ENCODE measurements at regions not wholly inside any gene's neighbourhood (a gene's known extent, or its start where the extent isn't known, plus 50 kb on each side); places are given as distances from the start of the nearest gene placed in this dataset.

DNA sequence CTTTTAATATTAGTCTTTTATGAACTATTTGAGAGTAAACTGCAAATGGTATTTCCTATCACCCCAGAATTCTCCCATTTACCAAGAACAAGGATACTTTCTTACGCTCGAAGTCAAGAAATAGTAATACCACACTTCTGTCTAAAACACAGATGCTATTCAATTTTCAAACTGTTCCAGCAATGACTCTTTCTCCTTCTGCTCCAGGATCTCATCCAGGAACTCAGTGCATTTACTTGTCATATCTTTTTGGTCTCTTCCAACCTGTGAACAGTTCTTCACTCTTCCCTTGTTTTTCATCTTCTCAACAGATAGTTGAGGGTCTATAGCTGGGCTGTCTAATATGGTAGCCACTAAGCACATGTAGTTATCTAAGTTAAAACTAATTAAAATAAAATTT, 87.1 kb upstream of the GAP43 start:
- no peaks in the 10 kb centered on the region for H3K36me3 ChIP-seq (ENCODE audit: control insufficient read depth, insufficient read depth, low read length)

DNA sequence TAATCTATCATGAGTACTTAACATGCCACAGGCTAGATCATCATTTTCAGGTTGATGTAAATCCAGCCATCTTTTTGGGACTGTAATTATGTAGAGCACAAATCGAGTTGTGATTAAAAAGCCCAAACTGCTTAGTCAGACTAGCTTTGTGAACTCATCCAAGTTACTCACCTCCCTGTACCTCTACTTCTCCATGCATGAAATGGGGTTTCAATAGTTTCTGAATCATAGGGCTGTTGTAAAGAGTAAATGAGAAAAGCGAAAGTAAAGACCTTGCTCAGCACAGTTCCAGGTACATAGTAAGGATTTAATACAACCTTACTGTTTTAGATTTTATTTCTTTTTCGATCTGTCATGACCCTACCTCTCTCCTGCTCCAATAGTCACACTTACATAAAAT, 85.6 kb upstream of the GAP43 start:
- no peaks in the 10 kb centered on the region for H3K79me2 ChIP-seq
- no peaks in the 10 kb centered on the region for H3K36me3 ChIP-seq (ENCODE audit: control insufficient read depth, insufficient read depth, low read length)
- H3K4me1 ChIP-seq = no peaks in the 10 kb centered on the region
- H3K27me3 ChIP-seq (ENCODE audit: control insufficient read depth, insufficient read depth, low read length) = no peaks in the 10 kb centered on the region
- no peak overlapping the region for H3K4me2 ChIP-seq (ENCODE audit: low read length)
- no peak overlapping the region for H3K4me3 ChIP-seq (ENCODE audit: low read depth, low read length)
- no peaks in the 10 kb centered on the region for H3K9me3 ChIP-seq (ENCODE audit: control insufficient read depth, low read length)
- no peak overlapping the region for H3K9ac ChIP-seq
- H3K27ac ChIP-seq = no peak overlapping the region
- TF ChIP-seq, protein P1, sequence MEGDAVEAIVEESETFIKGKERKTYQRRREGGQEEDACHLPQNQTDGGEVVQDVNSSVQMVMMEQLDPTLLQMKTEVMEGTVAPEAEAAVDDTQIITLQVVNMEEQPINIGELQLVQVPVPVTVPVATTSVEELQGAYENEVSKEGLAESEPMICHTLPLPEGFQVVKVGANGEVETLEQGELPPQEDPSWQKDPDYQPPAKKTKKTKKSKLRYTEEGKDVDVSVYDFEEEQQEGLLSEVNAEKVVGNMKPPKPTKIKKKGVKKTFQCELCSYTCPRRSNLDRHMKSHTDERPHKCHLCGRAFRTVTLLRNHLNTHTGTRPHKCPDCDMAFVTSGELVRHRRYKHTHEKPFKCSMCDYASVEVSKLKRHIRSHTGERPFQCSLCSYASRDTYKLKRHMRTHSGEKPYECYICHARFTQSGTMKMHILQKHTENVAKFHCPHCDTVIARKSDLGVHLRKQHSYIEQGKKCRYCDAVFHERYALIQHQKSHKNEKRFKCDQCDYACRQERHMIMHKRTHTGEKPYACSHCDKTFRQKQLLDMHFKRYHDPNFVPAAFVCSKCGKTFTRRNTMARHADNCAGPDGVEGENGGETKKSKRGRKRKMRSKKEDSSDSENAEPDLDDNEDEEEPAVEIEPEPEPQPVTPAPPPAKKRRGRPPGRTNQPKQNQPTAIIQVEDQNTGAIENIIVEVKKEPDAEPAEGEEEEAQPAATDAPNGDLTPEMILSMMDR (IDR thresholded peaks at IDR 0.05) = no peak
- H2AFZ ChIP-seq = no peak overlapping the region

More for the DNA sequence above, 87.1 kb upstream of the GAP43 start:
- Histone ChIP-seq H3K79me2 (no peaks in the 10 kb centered on the region), H2AFZ (no peak overlapping the region), H3K9me3 (ENCODE audit: control insufficient read depth, low read length) (no peaks in the 10 kb centered on the region), H3K27me3 (ENCODE audit: control insufficient read depth, insufficient read depth, low read length) (no peaks in the 10 kb centered on the region), H3K27ac (no peak overlapping the region), H3K4me2 (ENCODE audit: low read length) (no peak overlapping the region), H3K9ac (no peak overlapping the region), H3K4me3 (ENCODE audit: low read depth, low read length) (no peak overlapping the region), H3K4me1 (no peaks in the 10 kb centered on the region)
- TF ChIP-seq, protein P1 (IDR thresholded peaks at IDR 0.05) = no peak

DNA sequence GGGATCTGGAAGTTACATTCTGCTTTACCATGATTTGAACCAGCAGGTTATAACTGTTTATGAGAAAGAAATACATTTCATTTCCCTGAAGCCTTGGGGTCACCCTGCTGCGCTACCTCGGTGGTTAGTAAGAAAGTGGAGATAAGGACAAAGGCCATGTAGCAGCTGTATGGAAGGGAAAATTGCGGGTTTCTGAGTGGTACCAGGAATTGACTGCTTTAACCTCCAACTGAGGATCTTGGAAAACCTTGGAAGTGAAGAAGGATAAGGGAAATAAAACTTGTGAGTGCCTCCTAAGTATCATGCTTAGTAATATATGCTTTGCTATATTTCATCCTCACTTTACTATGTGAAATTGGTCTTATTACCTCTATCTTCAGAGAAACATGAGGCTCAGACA, 76.1 kb upstream of the GAP43 start:
- no peak overlapping the region for H3K9ac ChIP-seq
- no peaks in the 10 kb centered on the region for H3K79me2 ChIP-seq
- H3K36me3 ChIP-seq (ENCODE audit: control insufficient read depth, insufficient read depth, low read length) = no peaks in the 10 kb centered on the region
- H3K27ac ChIP-seq = no peak overlapping the region
- no peak overlapping the region for H3K4me3 ChIP-seq (ENCODE audit: low read depth, low read length)
- no peaks in the 10 kb centered on the region for H3K4me1 ChIP-seq
- no peak overlapping the region for H2AFZ ChIP-seq
- H3K4me2 ChIP-seq (ENCODE audit: low read length) = no peak overlapping the region
- TF ChIP-seq, protein P1 (IDR thresholded peaks at IDR 0.05) = no peak
- no peaks in the 10 kb centered on the region for H3K27me3 ChIP-seq (ENCODE audit: control insufficient read depth, insufficient read depth, low read length)
- H3K9me3 ChIP-seq (ENCODE audit: control insufficient read depth, low read length) = no peaks in the 10 kb centered on the region

DNA sequence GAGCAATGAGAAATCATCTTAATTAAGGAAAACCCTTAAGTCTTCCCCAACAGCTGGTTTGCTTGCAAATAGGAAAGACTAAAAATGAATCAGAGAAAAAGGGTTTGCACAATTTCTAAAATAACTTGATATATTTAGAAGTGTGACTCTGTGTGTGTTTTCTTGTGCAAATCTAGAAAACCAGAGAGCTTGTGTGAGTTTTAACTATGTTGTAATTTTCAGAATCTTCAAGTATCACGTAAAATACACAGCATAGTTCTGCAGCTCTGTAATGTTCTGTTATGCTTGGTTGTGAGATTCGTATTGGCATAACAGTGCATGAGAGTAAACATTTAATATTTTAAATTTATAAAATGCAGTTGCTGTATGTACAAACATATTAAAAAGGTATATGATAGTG, 74.7 kb upstream of the GAP43 start:
- no peak overlapping the region for H3K9ac ChIP-seq
- TF ChIP-seq, protein P1 (IDR thresholded peaks at IDR 0.05) = no peak
- no peaks in the 10 kb centered on the region for H3K36me3 ChIP-seq (ENCODE audit: control insufficient read depth, insufficient read depth, low read length)
- no peaks in the 10 kb centered on the region for H3K27me3 ChIP-seq (ENCODE audit: control insufficient read depth, insufficient read depth, low read length)
- no peaks in the 10 kb centered on the region for H3K4me1 ChIP-seq
- no peak overlapping the region for H3K4me3 ChIP-seq (ENCODE audit: low read depth, low read length)
- H3K27ac ChIP-seq = no peak overlapping the region
- H3K79me2 ChIP-seq = no peaks in the 10 kb centered on the region
- no peaks in the 10 kb centered on the region for H3K9me3 ChIP-seq (ENCODE audit: control insufficient read depth, low read length)
- H2AFZ ChIP-seq = no peak overlapping the region
- H3K4me2 ChIP-seq (ENCODE audit: low read length) = no peak overlapping the region

DNA sequence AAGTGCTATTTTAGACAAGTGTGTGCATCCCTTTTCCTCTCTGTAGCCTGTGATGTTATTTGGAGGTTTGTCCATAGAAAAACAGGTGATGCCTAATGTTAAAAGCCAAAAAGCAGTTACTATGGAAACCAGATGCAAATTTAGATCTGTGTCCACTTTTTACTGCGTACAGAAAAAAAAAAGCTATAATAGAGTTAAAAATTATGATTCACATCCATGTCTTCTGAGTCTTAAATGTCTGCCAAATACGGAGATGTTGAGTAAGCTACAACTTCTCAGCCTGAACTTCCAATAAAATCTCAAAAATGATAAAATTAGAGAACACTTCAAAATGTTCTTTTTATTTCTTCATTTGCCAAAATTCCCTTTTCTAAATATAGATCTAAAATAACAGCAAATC, 74.2 kb upstream of the GAP43 start:
- no peaks in the 10 kb centered on the region for H3K36me3 ChIP-seq (ENCODE audit: control insufficient read depth, insufficient read depth, low read length)
- no peak overlapping the region for H2AFZ ChIP-seq
- H3K9ac ChIP-seq = no peak overlapping the region
- H3K79me2 ChIP-seq = no peaks in the 10 kb centered on the region
- H3K4me2 ChIP-seq (ENCODE audit: low read length) = no peak overlapping the region
- no peaks in the 10 kb centered on the region for H3K27me3 ChIP-seq (ENCODE audit: control insufficient read depth, insufficient read depth, low read length)
- TF ChIP-seq, protein P1 (IDR thresholded peaks at IDR 0.05) = no peak
- no peaks in the 10 kb centered on the region for H3K4me1 ChIP-seq
- H3K4me3 ChIP-seq (ENCODE audit: low read depth, low read length) = no peak overlapping the region
- no peaks in the 10 kb centered on the region for H3K9me3 ChIP-seq (ENCODE audit: control insufficient read depth, low read length)
- H3K27ac ChIP-seq = no peak overlapping the region
